Hematopoietic multipotent progenitor cell treated with erythropoietin and hydrocortisone succinate and interleukin-3 and kit ligand, for 4 days (in vitro differentiated cells): ENCODE measurements at regions not wholly inside any gene's neighbourhood (a gene's known extent, or its start where the extent isn't known, plus 50 kb on each side); places are given as distances from the start of the nearest gene placed in this dataset.

ENCODE experiments used
- DNase-seq: peaks from one replicate; pipeline ENCODE4 v3.0.0-alpha.2; 2015

GRCh38 chr7:96402913-96403312, 81.0 kb upstream of the SLC25A13 start:
- no peak for DNase-seq

GRCh38 chr7:96401200-96401599, 79.3 kb upstream of the SLC25A13 start:
- DNase-seq: no peak

GRCh38 chr7:96400518-96400917, 78.6 kb upstream of the SLC25A13 start:
- no peak for DNase-seq

DNA sequence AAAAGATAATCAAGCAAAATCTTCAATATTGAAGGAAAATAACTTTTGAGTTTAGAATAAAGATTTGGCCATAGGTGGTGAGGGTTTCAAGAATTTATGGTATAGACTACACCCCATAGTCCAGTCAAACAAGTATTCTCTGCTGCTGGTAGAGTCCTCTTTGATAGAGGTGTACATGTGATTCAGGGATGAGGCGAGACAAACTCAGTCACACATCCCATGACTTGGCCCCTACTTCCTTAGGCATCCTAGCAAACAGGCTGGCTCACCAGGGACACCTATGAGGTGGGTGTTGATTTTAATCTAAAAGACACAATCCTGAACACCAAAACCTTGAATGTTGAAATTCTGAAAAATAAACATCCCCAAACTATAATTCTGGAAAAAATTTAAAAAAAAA, 78.1 kb upstream of the SLC25A13 start:
- no peak for DNase-seq

GRCh38 chr7:96397936-96398598, 76.2 kb upstream of the SLC25A13 start:
- DNase-seq: no peak

GRCh38 chr7:96388620-96389383, 66.9 kb upstream of the SLC25A13 start:
- no peak for DNase-seq

- DNase-seq: no peak
Observed at GRCh38 chr7:96388166-96388565, 66.3 kb upstream of the SLC25A13 start.

DNA sequence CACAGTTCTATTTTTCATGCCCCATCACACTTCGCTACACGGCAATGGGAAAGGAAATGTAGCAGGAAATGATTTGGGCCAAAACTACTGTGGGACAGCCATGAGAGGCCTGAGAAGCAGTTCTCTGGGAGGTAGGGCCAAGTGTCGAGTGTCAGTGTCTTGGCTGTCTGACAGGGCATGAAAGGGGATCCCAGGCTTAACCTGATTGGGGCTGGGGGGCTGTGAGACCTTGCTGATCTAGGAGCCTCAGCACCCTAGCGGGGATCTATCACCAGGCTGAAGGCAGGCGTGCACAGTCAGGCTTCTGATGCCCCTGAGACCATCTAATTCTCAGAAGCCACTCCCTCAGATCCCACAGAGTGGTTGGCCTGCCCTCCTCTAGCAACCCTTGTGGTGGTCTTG, 58.2 kb upstream of the SLC25A13 start:
- no peak for DNase-seq

DNA sequence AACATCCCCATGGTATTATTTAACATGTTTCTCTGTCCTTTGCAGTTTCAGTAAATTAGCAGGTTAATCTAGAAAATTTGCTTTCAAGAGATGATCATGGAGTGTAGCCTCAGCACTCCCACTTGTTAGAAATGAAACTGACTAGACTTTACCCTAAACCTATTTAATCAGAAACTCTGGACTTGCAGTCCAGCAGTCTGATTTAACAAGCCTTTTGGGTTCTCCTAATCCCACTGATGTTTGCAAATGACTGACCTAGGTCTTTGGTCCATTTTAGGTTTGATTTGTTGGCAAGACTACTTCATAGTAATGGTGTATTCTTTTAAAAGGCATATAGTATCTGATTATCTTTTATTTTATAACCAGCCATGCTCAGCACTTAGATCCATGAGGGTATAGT, 55.5 kb upstream of the SLC25A13 start:
- DNase-seq: no peak
